Sigmoid colon (tissue), 6 donors: ENCODE measurements at regions not wholly inside any gene's neighbourhood (a gene's known extent, or its start where the extent isn't known, plus 50 kb on each side); places are given as distances from the start of the nearest gene placed in this dataset.

Experiments
- DNase-seq: peaks from one replicate; pipeline ENCODE4 v3.0.0-alpha.2; 2019
- H3K27ac ChIP-seq, 4 donors: fragments of 200-600 bp; sonication (generic); one replicate each; pipeline ENCODE4 v1.5.1; 2016 to 2019; ENCODE audit warnings: mild to moderate bottlenecking in 1 of 4
- H3K27me3 ChIP-seq, 3 donors: fragments of 200-600 bp; sonication (generic); one replicate each; pipeline ENCODE4 v1.5.1; 2019; ENCODE audit warnings: mild to moderate bottlenecking in 1 of 3
- H3K36me3 ChIP-seq, 4 donors: fragments of 200-600 bp; sonication (generic); one replicate each; pipeline ENCODE4 v1.5.1; 2016 to 2019
- H3K4me1 ChIP-seq, 4 donors: fragments of 200-600 bp; sonication (generic); one replicate each; pipeline ENCODE4 v1.5.1; 2017 to 2019
- H3K4me3 ChIP-seq, 4 donors: fragments of 200-600 bp; sonication (generic); one replicate each; pipeline ENCODE4 v1.5.1; 2017 to 2019; ENCODE audit warnings: mild to moderate bottlenecking in 2 of 4, moderate library complexity in 1 of 4
- H3K9me3 ChIP-seq, 4 donors: fragments of 200-600 bp in 3 of 4; sonication (generic) in 3 of 4; one replicate each; pipeline versions ENCODE4 v1.5.1 to v1.6.1; 2013 to 2019
- EP300 ChIP-seq, 4 donors: sonication (generic); formaldehyde crosslinking; IDR thresholded peaks; one replicate each; pipeline ENCODE4 v1.6.1; 2017; ENCODE audit warnings: antibody characterized with exemption in 4 of 4
- POLR2A ChIP-seq, 2 donors: fragments of 450-650 bp; IDR thresholded peaks; one replicate each; pipeline ENCODE4 v1.6.1; 2016; ENCODE audit warnings: antibody characterized with exemption in 2 of 2, mild to moderate bottlenecking in 2 of 2, moderate library complexity in 2 of 2
- POLR2AphosphoS5 ChIP-seq, 4 donors: sonication (generic); formaldehyde crosslinking; IDR thresholded peaks; one replicate each; pipeline ENCODE4 v1.6.1; 2017; ENCODE audit warnings: antibody characterized with exemption in 4 of 4
- WGBS, 2 donors: extraction: QIAGEN DNeasy Blood & Tissue Kit; methylation state at CpG; one replicate each; pipeline ENCODE4 v1.1.7; 2013; 5-methylcytosine and 5-hydroxymethylcytosine counted together
- intact Hi-C: fragments of 100-400 bp; cut with DNase I; formaldehyde crosslinking; loops from one replicate; pipeline ENCODE4 v1.15.1; 2023
- TF ChIP-seq, protein P1 (sequence below), 4 experiments: fragments of 450-650 bp in 3 of 4; fragments of 200-600 bp in 1 of 4; IDR thresholded peaks; one replicate each; pipeline ENCODE4 v1.5.1; 2016 to 2019; ENCODE audit warnings: antibody characterized with exemption in 4 of 4, mild to moderate bottlenecking in 3 of 4, moderate library complexity in 2 of 4
- donor health status: healthy with polysubstance abuse.
- donor health status: healthy.

DNA sequence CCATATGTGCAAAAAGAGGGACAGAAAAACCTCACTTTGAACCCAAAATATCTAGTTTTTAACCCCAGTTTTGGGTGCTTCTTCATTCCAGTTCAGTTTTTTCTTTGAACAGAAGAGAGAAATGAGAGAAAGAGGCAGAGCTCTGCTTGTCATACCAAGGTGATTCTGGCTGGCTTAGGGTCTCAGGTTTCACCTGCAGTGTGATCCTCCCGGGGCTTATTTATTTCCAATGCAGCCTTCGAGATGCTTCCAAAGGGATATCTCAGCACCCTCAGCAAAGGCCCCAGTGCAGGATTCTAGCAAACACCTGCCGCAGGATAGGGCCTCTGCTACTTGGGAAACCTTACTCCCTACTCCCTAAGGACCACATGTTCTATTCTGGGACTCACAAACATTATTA is 131.3 kb downstream of the WDR11 start:
- Histone ChIP-seq H3K36me3 (no peaks in the 10 kb centered on the region), H3K4me1 (peaks cover 0 to 26% (median 22%) of the 10 kb centered on the region in 4 donors), H3K4me3 (no peak overlapping the region), H3K27me3 (no peaks in the 10 kb centered on the region), H3K9me3 (no peaks in the 10 kb centered on the region), H3K27ac (no peak overlapping the region)
- intact Hi-C loops, result no loop called here
- no peak for DNase-seq
- TF ChIP-seq POLR2AphosphoS5 (IDR thresholded peaks at IDR 0.05) (no peak), EP300 (IDR thresholded peaks at IDR 0.05) (no peak), POLR2A (IDR thresholded peaks at IDR 0.05) (no peak)
- TF ChIP-seq, protein P1, sequence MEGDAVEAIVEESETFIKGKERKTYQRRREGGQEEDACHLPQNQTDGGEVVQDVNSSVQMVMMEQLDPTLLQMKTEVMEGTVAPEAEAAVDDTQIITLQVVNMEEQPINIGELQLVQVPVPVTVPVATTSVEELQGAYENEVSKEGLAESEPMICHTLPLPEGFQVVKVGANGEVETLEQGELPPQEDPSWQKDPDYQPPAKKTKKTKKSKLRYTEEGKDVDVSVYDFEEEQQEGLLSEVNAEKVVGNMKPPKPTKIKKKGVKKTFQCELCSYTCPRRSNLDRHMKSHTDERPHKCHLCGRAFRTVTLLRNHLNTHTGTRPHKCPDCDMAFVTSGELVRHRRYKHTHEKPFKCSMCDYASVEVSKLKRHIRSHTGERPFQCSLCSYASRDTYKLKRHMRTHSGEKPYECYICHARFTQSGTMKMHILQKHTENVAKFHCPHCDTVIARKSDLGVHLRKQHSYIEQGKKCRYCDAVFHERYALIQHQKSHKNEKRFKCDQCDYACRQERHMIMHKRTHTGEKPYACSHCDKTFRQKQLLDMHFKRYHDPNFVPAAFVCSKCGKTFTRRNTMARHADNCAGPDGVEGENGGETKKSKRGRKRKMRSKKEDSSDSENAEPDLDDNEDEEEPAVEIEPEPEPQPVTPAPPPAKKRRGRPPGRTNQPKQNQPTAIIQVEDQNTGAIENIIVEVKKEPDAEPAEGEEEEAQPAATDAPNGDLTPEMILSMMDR (IDR thresholded peaks at IDR 0.05), result no peak
- 75 to 92% methylated on average over 3 of the region's 3 CpGs for WGBS, 2 donors

DNA sequence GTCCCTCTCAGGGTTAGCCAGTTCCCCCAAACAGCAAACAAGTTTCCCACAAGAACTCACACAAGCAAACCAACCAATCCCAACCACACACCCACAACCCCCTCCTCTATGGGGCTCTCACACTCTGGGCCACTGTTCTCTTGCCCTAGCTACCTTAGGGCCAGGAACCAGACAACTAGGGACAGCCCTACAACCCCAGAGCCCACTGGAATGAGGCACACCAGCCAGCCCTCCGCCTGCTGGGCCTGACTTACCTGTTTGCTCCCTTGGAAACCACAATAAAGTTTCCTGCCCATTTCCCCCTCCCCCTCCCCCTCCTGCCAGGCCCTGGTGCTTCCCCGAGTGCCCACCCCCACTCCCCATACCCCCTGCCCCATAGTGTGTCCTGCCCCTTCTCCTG is 132.6 kb downstream of the WDR11 start:
- TF ChIP-seq POLR2A (IDR thresholded peaks at IDR 0.05) (no peak), POLR2AphosphoS5 (IDR thresholded peaks at IDR 0.05) (no peak), EP300 (IDR thresholded peaks at IDR 0.05) (no peak)
- TF ChIP-seq, protein P1 (IDR thresholded peaks at IDR 0.05), result no peak
- no peak overlapping the region for H3K27ac ChIP-seq
- DNase-seq, result no peak
- no peaks in the 10 kb centered on the region for H3K9me3 ChIP-seq
- H3K27me3 ChIP-seq, result no peaks in the 10 kb centered on the region
- no peaks in the 10 kb centered on the region for H3K36me3 ChIP-seq
- H3K4me3 ChIP-seq, result no peak overlapping the region
- peaks cover 0 to 14% (median 10%) of the 10 kb centered on the region in 4 donors for H3K4me1 ChIP-seq
- 78 to 81% methylated on average over 2 of the region's 2 CpGs for WGBS, 2 donors
- intact Hi-C loops, result no loop called here

DNA sequence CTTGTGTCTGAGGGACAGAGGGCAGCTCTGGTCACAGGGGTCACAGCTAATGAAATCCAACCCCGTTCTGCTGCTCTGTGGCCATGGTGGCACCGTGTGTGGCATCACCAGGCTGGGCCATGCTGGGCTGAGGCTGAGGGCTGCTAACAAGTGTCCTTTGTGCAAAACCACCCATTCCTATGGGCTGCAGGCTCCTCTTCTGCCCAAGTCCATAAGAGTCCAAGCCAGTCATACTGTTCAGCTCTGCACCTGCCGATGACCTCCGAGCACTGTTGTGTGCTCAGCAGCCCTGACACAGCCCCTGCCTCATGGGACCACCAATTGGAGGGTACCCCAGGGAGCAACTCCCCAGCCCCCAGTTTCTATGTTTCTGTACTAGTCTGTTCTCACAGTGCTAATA is 133.1 kb downstream of the WDR11 start:
- Histone ChIP-seq H3K4me3 (no peak overlapping the region), H3K27ac (no peak overlapping the region), H3K4me1 (peaks cover 0 to 9% (median 5%) of the 10 kb centered on the region in 4 donors), H3K27me3 (no peaks in the 10 kb centered on the region), H3K36me3 (no peaks in the 10 kb centered on the region), H3K9me3 (no peaks in the 10 kb centered on the region)
- TF ChIP-seq, protein P1 (IDR thresholded peaks at IDR 0.05), result no peak
- TF ChIP-seq POLR2A (IDR thresholded peaks at IDR 0.05) (no peak), POLR2AphosphoS5 (IDR thresholded peaks at IDR 0.05) (no peak), EP300 (IDR thresholded peaks at IDR 0.05) (no peak)
- WGBS, 2 donors, result 86 to 92% methylated on average over 4 of the region's 4 CpGs
- no peak for DNase-seq
- intact Hi-C loops, result no loop called here

DNA sequence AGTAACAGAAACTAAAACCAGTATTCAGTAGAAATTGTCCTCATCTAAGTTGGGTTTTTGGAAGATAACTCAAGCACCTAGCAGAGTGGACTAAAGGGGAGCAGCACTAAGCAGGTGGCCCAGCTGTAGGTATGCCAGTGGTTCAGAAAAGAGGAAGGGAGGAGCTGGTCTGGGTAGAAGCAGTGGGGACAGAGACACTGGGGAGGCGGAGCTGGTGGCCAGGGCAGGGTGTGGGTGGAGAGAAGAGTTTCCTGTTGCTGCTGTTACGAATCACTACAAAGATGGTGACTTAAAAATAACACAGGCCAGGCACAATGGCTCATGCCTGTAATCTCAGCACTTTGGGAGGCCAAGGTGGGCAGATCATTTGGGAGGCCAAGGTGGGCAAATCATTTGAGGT is 136.2 kb downstream of the WDR11 start:
- DNase-seq, result no peak
- H3K27ac ChIP-seq, result no peak overlapping the region
- TF ChIP-seq EP300 (IDR thresholded peaks at IDR 0.05) (no peak), POLR2A (IDR thresholded peaks at IDR 0.05) (no peak), POLR2AphosphoS5 (IDR thresholded peaks at IDR 0.05) (no peak)
- TF ChIP-seq, protein P1 (IDR thresholded peaks at IDR 0.05), result no peak
- no peaks in the 10 kb centered on the region for H3K4me1 ChIP-seq
- no peak overlapping the region for H3K4me3 ChIP-seq
- H3K27me3 ChIP-seq, result no peaks in the 10 kb centered on the region
- intact Hi-C loops, result no loop called here
- WGBS, 2 donors, result 60 to 67% methylated on average over 2 of the region's 2 CpGs
- no peaks in the 10 kb centered on the region for H3K9me3 ChIP-seq
- H3K36me3 ChIP-seq, result no peaks in the 10 kb centered on the region

DNA sequence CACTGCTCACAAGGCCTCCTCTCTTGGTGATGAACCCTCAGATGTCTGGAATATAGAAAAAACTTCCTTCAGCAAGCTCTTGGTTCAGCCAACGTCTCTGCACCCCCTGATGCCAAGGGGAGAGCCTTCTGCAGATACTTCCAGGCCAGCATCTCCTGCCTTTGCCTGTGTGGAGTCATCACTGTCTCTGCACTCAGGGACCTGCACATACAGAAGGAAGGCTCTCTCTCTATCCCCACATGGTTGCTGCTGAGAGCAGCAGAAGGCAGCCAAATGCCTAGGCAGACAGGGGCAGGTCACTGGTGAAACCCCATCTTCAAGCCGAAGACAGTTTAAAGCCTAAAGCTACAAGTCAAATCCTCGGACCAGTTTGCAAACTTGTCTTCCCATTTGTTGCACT is 137.6 kb downstream of the WDR11 start:
- intact Hi-C loops, result no loop called here
- no peak overlapping the region for H3K4me3 ChIP-seq
- no peak overlapping the region for H3K27ac ChIP-seq
- no peak for TF ChIP-seq EP300 (IDR thresholded peaks at IDR 0.05)
- no peak for TF ChIP-seq POLR2A (IDR thresholded peaks at IDR 0.05)
- no peak for TF ChIP-seq POLR2AphosphoS5 (IDR thresholded peaks at IDR 0.05)
- TF ChIP-seq, protein P1 (IDR thresholded peaks at IDR 0.05), result no peak
- 87 to 88% methylated on average over 3 of the region's 3 CpGs for WGBS, 2 donors
- no peak for DNase-seq
- no peaks in the 10 kb centered on the region for H3K27me3 ChIP-seq
- H3K4me1 ChIP-seq, result no peaks in the 10 kb centered on the region
- no peaks in the 10 kb centered on the region for H3K9me3 ChIP-seq
- H3K36me3 ChIP-seq, result no peaks in the 10 kb centered on the region
